ENCODE measurements at regions not wholly inside any gene's neighbourhood (a gene's known extent, or its start where the extent isn't known, plus 50 kb on each side); places are given as distances from the start of the nearest gene placed in this dataset.
"Not testable (repeated sequence)": the region's sequence is repeated elsewhere in the genome, so short reads cannot be mapped to it uniquely, and the experiment has no call there.

DNA sequence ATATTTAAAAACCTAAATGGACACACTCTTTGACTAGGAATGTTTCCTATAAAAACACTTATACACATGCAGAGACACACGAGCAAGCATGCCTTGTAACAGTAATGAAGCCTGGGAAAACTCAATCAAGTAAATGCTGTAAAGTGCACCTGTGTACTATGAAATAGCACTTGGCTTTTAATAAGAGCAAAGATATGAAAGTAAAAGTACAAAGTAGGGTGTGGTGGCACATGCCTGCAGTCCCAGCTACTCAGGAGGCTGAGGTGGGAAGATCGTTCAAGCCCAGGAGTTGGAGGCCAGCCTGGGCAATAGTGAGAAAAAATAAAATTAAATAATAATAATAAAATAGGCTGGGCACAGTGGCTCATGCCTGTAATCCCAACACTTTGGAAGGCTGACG, 166.9 kb upstream of the GRK3 start:
- no peak for DNase-seq

DNA sequence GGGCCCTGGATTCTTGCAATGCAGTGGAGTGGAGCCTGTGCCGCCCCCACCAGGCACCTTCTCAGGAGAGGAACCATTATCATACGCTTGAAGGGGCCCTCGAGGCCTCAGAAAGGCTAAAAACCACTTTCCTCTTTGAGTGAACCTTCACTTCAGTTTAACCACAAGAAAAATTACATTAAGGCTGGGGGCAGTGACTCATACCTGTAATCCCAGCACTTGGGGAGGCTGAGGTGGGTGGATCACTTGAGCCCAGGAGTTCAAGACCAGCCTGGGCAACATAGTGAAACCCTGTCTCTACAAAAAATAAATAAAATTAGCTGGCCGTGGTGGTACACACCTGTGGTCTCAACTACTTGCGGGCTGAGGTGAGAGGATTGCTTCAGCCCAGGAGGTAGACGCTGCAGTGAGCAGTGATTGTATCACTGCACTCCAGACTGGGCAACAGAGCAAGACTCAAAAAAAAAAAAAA, 165.8 kb upstream of the GRK3 start:
- not testable (repeated sequence) for DNase-seq

GRCh38 chr22:25399649-25400151, 164.8 kb upstream of the GRK3 start:
- DNase-seq: no peak

GRCh38 chr22:25402160-25402500, 162.3 kb upstream of the GRK3 start:
- no peak for DNase-seq

DNA sequence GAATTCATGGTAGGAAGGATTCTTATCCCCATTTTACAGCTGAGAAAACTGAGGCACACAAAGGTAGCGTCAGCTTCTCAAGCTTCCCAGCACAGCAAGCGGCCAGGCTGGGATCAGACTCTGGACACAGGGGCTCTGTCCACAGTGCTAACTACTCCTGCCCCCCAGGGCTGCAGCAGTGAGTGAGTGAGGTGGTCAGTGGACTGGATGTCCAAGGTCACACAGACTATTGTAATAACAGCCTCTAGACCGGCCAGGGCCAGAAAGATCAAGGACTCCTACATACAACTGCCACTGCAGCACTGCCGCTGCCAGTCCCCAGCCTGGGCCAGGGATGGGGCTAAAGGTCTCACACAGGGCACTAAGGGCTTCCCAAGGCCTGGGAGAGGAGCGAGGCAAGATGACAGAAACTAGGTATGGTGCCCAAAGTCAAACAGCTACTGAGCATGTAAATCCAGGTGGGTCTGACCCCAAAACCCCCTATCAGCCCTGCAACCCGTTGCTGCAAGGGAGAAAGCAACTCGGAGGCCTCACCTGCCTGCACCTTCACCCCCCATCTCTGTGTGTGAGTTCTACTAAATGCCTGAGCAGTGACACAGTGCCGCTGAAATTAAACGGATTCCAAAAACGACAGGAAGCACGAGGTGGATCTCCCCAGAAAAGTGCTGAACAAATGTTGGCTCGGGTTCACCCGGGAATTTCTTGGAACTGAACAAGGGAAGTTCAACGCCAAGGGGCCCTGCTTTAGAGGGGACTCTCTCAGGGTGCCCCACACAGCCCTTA, 161.8 kb upstream of the GRK3 start:
- DNase-seq: no peak

DNA sequence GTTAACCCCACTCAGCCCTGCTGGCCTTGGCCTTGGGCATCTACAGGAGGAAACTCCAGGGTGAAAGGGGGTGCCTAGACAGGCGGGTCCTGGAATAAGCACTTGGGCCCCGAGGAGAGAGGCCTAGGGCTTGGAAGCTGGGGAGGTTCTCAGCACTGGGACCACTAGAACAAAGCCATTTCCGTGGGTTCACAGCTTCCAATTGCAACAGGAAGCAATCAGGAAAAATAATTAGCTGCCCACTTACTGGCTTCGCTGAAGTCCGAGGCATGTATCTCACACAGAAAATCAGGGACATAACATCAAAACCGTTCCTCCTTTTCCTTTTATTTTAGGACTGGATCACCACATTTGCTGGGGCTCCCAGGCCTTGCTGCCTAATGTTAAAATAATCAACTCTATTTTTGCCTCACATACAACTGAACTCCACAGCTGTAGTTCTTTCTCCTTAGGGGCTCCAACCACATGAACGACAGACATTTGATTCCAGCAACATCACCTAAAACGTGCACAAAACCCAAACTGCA, 161.1 kb upstream of the GRK3 start:
- DNase-seq: no peak

GRCh38 chr22:25403811-25404471, 160.5 kb upstream of the GRK3 start:
- no peak for DNase-seq

GRCh38 chr22:25404556-25404927, 159.9 kb upstream of the GRK3 start:
- no peak for DNase-seq

DNA sequence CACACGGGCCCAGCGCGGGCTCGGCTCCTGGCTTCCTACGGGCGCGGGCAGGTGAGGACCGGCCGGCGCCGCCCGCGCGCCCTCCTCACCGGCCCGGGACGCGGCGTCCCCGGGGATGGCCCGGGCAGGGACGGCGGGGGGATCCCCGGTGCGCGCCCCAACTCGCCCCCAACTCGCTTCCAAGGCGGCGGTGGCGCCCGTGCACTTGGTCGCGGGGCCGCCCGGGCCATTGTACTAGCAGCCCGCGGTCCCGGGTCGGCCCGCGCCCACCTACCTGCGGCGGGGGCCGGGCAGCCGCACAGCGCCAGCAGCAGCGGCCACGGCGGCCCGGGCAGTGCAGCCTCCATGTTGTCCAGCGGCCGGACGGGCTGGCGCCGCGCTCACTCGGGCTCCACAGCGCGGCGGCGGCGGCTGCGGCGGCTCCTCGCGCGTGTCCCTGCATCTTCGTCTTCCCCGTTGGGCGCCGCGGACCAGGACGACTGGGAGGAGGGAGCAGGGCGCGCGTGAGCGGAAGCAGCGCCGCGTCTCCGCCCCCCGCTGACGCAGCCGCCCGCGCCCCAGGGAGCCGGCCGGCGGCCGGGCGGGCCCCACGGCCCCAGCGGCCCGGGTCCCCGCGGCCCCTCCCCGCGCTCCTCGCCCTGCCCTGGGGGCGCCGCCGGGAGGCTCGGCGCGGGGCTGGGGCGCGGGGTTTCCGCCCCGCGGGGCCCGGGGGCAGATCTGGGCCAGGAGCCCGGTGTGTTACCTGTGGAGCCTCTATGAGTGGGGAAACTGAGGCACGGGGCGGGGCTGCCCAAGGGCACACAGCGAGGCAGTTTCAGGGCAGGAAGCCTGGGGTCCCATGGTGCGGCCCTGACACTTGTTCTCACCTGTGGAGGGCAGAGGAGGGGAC, 159.3 kb upstream of the GRK3 start:
- peak; percentile 33 to 47 for DNase-seq

GRCh38 chr22:25405841-25406509, 158.5 kb upstream of the GRK3 start:
- no peak for DNase-seq

DNA sequence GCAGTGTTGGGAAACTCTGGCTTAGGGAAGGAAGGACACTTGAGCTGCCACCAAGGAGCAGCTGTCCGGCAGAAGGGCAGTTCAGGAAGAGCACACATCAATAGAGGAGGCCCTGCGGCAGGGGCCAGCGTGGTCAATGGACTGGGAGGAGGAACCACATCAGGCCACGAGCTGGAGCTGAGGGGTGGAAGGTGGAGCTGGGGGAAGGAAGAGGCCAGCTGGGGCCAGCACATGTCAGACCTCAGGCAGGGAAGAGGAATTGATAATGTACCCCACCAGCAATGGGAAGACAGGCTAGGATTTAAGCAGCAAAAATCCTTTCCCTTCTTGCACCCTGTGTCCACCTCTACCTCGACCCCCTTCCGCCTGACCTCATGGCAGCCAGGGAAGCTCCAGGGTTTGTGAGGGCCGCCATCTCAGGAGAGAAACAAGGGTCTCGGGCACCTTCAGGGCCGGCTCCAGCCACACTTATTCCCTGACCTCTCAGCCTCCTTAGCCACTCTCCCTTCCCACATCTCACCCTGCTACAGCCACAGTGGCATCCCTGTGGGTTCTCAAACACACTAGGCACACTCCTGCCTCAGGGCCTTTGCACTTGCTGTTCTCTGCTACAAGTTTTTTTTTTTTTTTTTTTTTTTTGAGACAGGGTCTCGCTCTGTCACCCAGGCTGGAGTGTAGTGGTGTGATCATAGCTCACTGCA, 157.8 kb upstream of the GRK3 start:
- no peak for DNase-seq

GRCh38 chr22:25407226-25407858, 157.1 kb upstream of the GRK3 start:
- DNase-seq: no peak

- no peak for DNase-seq
Observed at GRCh38 chr22:25407859-25408229, 156.6 kb upstream of the GRK3 start.

DNA sequence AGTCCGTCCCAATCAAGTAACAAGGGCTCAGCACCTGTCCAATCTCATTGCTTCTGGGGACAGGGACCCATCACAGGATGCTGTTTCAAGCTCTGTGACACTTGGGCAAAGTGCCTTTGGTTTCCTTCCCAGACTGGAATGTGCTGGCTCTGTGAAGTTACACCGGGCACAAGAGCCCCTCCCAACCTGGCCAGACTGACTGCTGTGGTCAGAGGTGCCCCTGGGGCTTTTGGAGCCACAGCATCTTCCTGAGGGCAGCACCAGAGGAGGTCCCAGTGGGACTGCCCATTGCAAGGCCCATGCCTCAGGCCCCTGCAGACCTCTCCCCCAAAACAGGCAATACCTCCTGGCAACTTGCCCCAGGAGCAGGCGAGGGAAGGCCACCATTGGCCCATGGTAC, 155.2 kb upstream of the GRK3 start:
- no peak for DNase-seq

DNA sequence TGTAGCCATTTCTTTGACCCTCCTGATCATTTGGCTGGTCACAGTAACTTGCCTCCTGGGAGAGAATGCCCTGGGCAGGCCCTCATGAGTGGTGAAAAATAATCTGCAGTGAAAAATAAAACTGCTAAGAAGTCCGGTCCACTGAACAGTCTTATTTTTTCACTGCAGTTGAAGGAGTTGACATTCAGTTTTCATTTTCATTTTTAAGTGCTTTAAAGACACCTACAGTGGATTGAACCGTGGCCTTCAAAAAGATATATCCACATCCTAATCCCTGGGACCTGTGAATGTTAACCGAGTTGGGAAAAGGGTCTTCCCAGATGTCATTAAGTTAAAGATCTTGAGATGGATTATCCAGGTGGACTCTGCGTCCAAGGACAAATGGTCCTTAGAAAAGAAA, 153.6 kb upstream of the GRK3 start:
- DNase-seq: peak in 1 of 2 donors; percentile 13

- DNase-seq: no peak
Observed at GRCh38 chr22:25413620-25414019, 150.9 kb upstream of the GRK3 start.

- DNase-seq: not testable (repeated sequence)
Observed at GRCh38 chr22:25415731-25416130, 148.7 kb upstream of the GRK3 start.

- peak in 1 of 2 donors; percentile 74 for DNase-seq
Observed at GRCh38 chr22:25417826-25418225, 146.6 kb upstream of the GRK3 start.

GRCh38 chr22:25419247-25420113, 145.0 kb upstream of the GRK3 start:
- peak; percentile 53 to 63 for DNase-seq

GRCh38 chr22:25420114-25420441, 144.4 kb upstream of the GRK3 start:
- not testable (repeated sequence) for DNase-seq
